GM19455 (cell line): ENCODE measurements at regions not wholly inside any gene's neighbourhood (a gene's known extent, or its start where the extent isn't known, plus 50 kb on each side); places are given as distances from the start of the nearest gene placed in this dataset.
"Not testable (repeated sequence)": the region's sequence is repeated elsewhere in the genome, so short reads cannot be mapped to it uniquely, and the experiment has no call there.

ENCODE experiments used
- ATAC-seq: cut with Tn5 transposase; IDR thresholded peaks from one replicate; pipeline ENCODE4 v1.9.1; 2021; ENCODE audit not compliant: unreplicated experiment

DNA sequence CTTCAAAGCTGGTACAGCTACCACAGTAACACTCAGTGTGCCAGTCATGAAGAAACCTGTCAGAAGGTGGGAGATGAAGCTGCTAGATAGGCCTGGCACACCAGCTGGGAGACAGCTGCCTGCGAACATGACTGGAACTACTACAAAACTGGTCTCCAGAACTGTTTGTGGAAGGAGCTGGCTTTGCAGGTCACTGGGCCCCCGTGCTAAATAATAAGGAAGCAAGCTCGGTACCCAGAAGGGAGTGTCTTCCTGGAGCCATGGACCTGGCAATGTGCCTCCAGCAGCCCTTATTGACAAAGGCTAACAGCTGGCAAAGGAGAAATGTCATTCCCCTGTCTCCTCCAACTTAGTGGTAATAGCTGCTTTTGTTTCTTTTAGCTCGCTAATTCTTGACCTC lies 1217.6 kb upstream of the LRRN3 start:
- ATAC-seq = no peak

DNA sequence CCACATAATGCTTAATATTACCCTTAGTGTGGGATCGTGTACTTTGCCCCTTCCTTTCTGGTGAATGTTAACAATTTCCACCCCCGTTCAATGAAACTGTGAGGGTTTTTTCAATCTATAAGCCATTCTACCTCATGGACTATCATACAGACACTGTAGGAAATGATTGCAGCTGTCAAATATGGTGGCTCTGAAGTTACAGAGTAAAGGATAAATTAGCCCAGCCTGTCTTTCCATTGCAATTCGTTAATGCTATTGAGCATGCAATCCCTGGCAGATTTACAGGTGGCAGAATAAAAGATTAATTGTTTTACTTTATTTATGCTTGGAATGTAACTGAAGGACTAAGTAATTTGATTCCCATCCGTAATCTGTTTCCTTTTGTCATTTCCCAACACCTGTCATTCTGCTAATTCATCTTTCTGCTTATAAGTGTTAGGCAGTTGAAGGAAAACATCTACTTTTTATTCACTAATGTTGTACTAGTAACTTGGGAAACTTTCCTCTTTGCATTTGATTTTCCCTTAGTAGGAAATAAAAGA lies 1211.6 kb upstream of the LRRN3 start:
- no peak for ATAC-seq

GRCh38 chr7:109890622-109891021 lies 1200.3 kb upstream of the LRRN3 start:
- no peak for ATAC-seq

DNA sequence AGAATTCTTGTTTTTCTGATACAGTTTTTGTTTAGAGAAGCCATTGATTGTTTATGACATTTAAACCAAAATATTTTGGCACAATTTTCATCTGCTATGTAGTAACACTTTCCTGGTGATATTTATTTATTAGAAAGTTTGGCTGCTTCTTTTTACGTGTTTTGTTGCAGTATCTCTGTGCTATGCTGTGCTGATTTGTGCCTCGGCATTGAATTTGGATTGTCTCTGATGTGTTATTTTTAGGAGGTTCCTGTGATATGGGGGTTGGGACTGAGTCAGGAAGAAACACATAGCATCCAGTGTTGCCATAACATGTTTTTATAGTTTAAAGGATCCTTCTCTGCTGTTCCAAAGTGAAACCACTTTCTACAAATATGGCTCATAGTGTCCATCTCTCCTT lies 1197.7 kb upstream of the LRRN3 start:
- no peak for ATAC-seq

DNA sequence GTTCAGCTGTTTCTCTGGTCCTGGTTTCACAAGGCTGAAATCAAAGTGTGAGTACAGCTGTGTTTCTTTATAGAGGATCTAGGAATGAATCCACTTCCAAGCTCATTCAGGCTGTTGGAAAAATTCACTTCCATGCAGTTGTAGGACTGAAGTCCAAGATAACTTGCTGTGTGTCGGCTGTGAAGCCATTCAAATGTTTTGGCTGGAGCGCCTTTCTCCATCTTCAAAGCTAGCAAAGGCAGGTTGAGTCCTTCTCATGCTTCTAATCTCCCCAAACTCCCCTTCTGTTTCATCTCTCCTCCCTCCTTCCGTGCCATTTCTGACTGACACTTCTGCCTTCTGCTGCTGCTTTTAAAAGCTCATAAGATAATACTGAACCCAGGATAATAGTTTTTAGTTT lies 1195.4 kb upstream of the LRRN3 start:
- no peak for ATAC-seq

DNA sequence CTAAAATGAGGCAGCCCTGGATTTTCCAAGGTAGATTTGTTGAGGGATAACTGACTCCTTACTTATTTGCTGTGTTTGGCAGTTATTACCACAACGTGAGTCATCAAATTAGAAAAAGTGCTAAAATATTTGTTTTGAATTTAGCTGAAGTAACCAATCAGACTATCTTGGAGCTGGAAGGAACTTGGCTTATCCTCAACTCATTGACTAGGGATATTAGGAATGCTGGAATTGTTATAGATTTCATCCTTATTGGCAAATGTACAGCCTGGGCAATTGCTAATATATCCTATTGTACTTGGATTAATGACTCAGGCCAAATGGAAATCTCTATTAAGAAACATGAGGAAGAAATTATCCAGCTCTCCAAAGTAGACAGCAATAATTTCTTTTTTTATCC lies 1189.0 kb upstream of the LRRN3 start:
- ATAC-seq = no peak

GRCh38 chr7:109905368-109906065 lies 1185.4 kb upstream of the LRRN3 start:
- not testable (repeated sequence) for ATAC-seq

- no peak for ATAC-seq
Measured at GRCh38 chr7:109915670-109916069, 1175.3 kb upstream of the LRRN3 start.

DNA sequence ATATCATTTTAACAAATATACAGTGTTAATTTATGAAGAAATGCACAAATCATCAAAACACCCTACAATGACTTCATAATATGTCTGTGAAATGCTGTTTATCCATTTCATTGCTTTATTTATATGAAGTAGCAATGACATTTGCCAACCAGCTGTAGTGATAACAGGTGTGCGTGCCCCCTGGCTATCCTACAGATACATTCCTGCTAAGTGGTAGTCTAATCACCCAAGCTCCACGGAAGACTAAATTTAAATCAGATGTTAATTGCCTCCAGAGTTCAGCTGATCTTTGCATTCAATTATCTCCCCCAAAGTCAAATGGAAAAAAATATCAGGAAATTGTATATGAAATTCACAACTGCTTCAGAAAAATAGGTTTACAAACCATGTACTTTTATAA lies 1164.2 kb upstream of the LRRN3 start:
- no peak for ATAC-seq

DNA sequence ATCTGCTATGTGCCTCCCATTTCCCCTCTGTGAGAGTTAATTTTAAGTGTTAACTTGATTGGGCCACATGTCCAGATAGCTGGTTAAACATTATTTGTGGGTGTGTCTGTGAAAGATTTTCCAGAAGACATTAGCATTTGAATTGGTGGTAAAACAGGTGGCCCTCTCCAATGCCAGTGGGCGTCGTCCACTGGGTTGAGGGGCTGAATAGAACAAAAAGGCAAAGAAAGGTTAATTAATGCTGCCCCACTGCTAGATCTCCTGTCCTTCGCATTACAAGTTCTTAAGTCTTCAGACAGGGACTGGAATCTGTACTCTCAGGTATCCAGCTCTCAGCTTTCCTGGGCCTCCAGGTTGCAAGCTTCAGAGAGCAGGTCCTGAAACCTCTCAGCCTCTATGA lies 1160.9 kb upstream of the LRRN3 start:
- ATAC-seq = no peak

DNA sequence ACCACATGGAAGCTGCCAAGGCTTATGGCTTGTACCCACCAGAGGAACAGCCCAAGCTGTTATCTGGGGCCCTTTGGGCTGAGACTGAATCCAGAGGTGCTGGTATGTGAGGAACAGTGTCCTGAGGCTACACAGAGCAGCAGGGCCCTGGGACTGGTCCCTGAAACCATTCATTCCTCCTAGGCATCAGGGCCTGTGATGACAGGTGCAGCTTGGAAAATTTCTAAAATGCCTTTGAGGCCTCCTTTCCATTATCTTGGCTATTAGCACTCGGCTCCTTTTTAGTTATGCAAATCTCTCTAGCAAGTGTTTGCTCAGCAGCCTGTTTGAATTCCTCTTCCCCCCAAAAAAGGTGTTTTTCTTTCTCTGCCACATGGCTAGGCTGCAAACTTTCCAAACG lies 1151.7 kb upstream of the LRRN3 start:
- ATAC-seq = no peak

GRCh38 chr7:109945820-109946518 lies 1145.0 kb upstream of the LRRN3 start:
- no peak for ATAC-seq

DNA sequence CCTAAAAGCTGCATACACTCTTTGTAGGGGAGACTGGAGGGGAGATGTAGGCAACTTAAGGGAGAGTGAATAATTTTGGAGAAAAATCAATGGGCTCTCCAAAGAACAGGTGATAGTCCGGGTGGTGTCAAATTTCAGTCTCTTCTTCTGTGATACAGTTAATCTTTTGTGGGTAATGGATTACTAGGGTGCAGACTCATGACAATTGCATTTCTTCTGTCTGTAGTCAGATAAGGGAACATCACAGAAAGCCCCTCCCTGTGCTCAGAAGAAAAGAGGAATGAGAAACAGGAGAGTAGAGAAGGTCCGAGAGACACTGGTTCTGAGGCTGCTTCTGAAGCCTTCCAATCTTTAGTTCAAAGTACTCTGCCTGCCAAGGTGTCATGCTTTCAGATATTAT lies 1140.7 kb upstream of the LRRN3 start:
- ATAC-seq = no peak

DNA sequence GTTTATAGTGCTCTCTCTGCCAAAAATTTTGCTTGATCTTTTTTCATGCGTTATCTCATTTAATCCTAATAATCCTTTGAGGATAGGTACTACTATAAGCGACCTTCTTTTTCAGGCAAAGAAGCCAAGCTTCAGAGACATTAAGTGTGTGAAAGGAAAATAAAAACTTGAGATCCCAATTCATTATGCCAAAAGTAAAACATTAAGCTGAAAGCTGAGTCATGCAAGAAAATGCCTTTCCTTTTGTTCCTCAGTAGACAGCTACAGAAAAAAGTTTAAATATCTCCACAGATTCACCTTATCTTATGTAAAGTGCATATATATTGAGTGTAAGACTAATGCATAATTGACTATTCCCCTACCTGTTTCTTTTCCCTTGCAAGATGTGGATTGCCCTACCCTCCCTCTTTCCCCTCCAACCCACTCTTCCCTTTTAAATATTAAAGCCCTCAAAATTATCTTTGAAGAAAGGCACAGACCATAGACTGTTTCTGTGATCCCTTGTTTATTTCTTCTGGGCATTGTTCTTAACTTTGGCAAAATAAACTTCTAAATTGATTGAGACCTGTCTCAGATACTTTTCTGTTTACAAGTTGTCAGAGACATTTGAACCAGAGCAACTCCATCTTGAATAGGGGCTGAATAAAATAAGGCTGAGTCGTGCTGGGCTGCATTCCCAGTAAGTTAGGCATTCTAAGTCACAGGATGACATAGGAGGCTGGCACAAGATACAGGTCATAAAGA lies 1139.9 kb upstream of the LRRN3 start:
- no peak for ATAC-seq

DNA sequence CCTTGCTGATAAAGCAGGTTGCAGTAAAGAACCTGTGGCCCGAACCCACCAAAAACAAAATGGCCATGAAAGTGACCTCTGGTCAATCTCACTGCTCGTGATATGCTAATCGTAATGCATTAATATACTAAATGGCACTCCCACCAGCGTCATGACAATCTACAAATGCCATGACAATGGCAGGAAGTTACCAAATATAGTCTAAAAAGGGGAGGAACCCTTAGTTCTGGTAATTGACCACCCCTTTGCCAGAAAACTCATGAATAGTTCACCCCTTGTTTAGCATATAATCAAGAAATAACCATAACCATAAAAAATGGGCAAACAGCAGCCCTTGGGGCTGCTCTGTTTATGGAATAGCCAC lies 1139.4 kb upstream of the LRRN3 start:
- no peak for ATAC-seq

- ATAC-seq = no peak
Measured at GRCh38 chr7:109955986-109956385, 1134.9 kb upstream of the LRRN3 start.

- no peak for ATAC-seq
Measured at GRCh38 chr7:109956916-109957315, 1134.0 kb upstream of the LRRN3 start.

DNA sequence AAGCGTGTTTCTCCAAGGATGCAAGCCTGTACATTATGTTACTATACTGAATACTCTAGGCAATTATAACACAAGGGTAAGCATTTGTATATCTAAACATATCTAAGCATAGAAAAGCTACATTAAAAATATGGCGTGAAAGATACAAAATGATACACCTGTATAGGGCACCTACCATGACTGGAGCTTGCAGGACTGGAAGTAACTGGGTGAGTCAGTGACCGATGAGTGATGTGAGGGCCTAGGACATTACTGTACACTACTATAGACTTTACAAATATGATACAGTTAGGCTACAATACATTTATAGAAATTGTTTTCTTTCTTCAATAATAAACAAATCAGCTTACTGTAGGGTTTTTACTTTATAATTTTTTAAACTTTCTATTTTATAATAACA lies 1127.2 kb upstream of the LRRN3 start:
- ATAC-seq = no peak

GRCh38 chr7:109964780-109965179 lies 1126.1 kb upstream of the LRRN3 start:
- no peak for ATAC-seq

DNA sequence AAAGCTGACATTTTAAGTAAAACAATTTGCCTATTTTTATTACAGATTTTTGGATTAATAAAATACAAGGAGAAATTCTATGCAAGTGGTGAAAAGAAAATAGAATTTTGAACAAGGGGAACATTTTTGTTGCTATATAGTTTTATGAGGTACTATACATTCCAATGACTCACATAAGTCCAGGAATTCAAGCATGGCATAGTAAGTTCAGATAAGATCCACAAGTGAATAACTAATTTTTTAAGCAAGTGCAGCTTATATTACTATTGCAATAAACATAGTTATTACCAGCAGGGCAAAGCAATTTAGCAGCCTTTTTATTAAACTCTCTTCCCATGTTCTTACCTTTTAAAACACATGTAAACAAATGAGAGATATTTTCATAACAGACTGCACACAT lies 1123.5 kb upstream of the LRRN3 start:
- no peak for ATAC-seq

GRCh38 chr7:109983618-109984017 lies 1107.3 kb upstream of the LRRN3 start:
- ATAC-seq = no peak

DNA sequence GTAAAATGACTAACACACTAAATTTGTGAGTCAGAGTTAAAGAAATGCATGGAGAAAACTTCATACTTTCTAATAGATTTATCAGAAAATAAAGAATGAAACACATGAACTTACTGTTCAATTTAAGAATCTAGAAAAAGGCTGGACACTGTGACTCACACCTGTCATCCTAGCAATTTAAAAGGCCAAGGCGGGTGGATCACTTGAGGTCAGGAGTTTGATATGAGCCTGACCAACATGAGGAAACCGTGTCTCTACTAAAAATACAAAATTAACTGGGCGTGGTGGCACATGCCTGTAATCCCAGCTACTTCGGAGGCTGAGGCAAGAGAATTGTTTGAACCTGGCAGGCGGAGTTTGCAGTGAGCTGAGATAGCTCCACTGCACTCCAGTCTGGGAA lies 1106.2 kb upstream of the LRRN3 start:
- ATAC-seq = no peak
